A549 (cell line): ENCODE measurements at regions not wholly inside any gene's neighbourhood (a gene's known extent, or its start where the extent isn't known, plus 50 kb on each side); places are given as distances from the start of the nearest gene placed in this dataset.

Experiments
- ATAC-seq, 2 experiments: fragments of 200-7000 bp in 1 of 2; fragments of >200 bp in 1 of 2; cut with Nextera tagmentation in 1 of 2; cut with Tn5 transposase in 1 of 2; 3 replicates each; pipeline versions ENCODE4 v1.8.0 to v1.9.1; 2018 to 2020; ENCODE audit warnings: mild to moderate bottlenecking in 1 of 2, moderate library complexity in 1 of 2
- CTCF ChIA-PET: fragments of 300-600 bp; sonication (Branson Sonifier 250); formaldehyde crosslinking; extraction: SDS; loops from one replicate; lab custom pipeline; 2021; ENCODE audit warnings: antibody characterized with exemption, inconsistent platforms; lab: Yijun Ruan, JAX
- POLR2A ChIA-PET: fragments of 350-600 bp; formaldehyde crosslinking; extraction: SDS; loops from one replicate; lab custom pipeline; 2021; ENCODE audit warnings: antibody characterized with exemption, inconsistent platforms; lab: Yijun Ruan, JAX
- DNase-seq, 2 experiments: peaks; one replicate each; pipeline versions ENCODE4 v3.0.0 to v3.0.0-alpha.2; 2011 to 2016; ENCODE audit warnings: low read depth in 1 of 2, low spot score in 1 of 2
- FAIRE-seq: peaks from 2 replicates; lab custom pipeline; 2011; peaks lifted over from hg19 to GRCh38; lab: Jason Lieb, UNC
- H3K27ac ChIP-seq, 2 experiments: fragments of >200 bp; sonication (Bioruptor Twin); formaldehyde crosslinking; 3 replicates each; pipeline ENCODE4 v1.5.1; 2016 to 2017
- H3K4me1 ChIP-seq: fragments of >200 bp; sonication (Bioruptor Twin); formaldehyde crosslinking; 3 replicates; pipeline ENCODE4 v1.6.1; 2016
- H3K4me2 ChIP-seq: fragments of >200 bp; sonication (Bioruptor Twin); formaldehyde crosslinking; 3 replicates; pipeline ENCODE4 v1.6.1; 2016
- H3K4me3 ChIP-seq: fragments of >200 bp; sonication (Bioruptor Twin); formaldehyde crosslinking; 3 replicates; pipeline ENCODE4 v1.5.1; 2016
- H3K9me3 ChIP-seq: fragments of >200 bp; sonication (Bioruptor Twin); formaldehyde crosslinking; 3 replicates; pipeline ENCODE4 v1.6.1; 2016
- ATOH8 ChIP-seq: fragments of 250-450 bp; sonication (Bioruptor Pico); IDR thresholded peaks from 2 replicates; pipeline ENCODE4 v1.5.0; 2020; ENCODE audit warnings: low read depth, mild to moderate bottlenecking, moderate library complexity
- BHLHE40 ChIP-seq: IDR thresholded peaks from 2 replicates; pipeline ENCODE4 v1.6.1; 2012; ENCODE audit warnings: low read depth, low read length, inconsistent platforms
- CBX2 ChIP-seq: fragments of 200-600 bp; sonication (generic); IDR thresholded peaks from 2 replicates; pipeline ENCODE4 v1.6.1; 2016; ENCODE audit warnings: low read depth, mild to moderate bottlenecking, borderline replicate concordance
- CHD2 ChIP-seq: fragments of 150-350 bp; IDR thresholded peaks from 2 replicates; pipeline ENCODE4 v1.6.1; 2014; ENCODE audit warnings: low read length; ENCODE audit not compliant: partially characterized antibody
- EHF ChIP-seq: fragments of 250-450 bp; sonication (Bioruptor Pico); IDR thresholded peaks from 2 replicates; pipeline ENCODE4 v1.5.0; 2020; ENCODE audit warnings: mild to moderate bottlenecking
- EHMT2 ChIP-seq: fragments of 200-600 bp; sonication (generic); IDR thresholded peaks from 2 replicates; pipeline ENCODE4 v1.6.1; 2016; ENCODE audit warnings: antibody characterized with exemption, low read depth, mild to moderate bottlenecking, moderate library complexity
- EP300 ChIP-seq, 2 experiments: fragments of >200 bp; sonication (Bioruptor Twin); formaldehyde crosslinking; IDR thresholded peaks; 2 replicates in 1 of 2; 3 replicates in 1 of 2; pipeline ENCODE4 v1.6.1; 2016 to 2017
- GATA3 ChIP-seq: IDR thresholded peaks from 2 replicates; pipeline ENCODE4 v1.6.1; 2012; ENCODE audit warnings: borderline replicate concordance
- HDAC2 ChIP-seq: fragments of 200-600 bp; sonication (generic); IDR thresholded peaks from 2 replicates; pipeline ENCODE4 v1.6.1; 2016
- JUN ChIP-seq, 2 experiments: fragments of >200 bp; sonication (Bioruptor Twin); formaldehyde crosslinking; IDR thresholded peaks; 2 replicates in 1 of 2; 3 replicates in 1 of 2; pipeline ENCODE4 v1.6.1; 2016 to 2017
- MAFK ChIP-seq: fragments of 450-650 bp; IDR thresholded peaks from 2 replicates; pipeline ENCODE4 v1.6.1; 2014; ENCODE audit not compliant: partially characterized antibody
- MAZ ChIP-seq: fragments of 150-350 bp; IDR thresholded peaks from 2 replicates; pipeline ENCODE4 v1.6.1; 2014; ENCODE audit warnings: antibody characterized with exemption, low read depth, low read length, borderline replicate concordance
- NFE2L2 ChIP-seq: fragments of 150-350 bp; conservative IDR thresholded peaks from 2 replicates; pipeline ENCODE4 v1.6.1; 2014; ENCODE audit warnings: low read length
- PBX3 ChIP-seq: IDR thresholded peaks from 2 replicates; pipeline ENCODE4 v1.6.1; 2012
- RCOR1 ChIP-seq: fragments of 150-350 bp; IDR thresholded peaks from 2 replicates; pipeline ENCODE4 v1.6.1; 2014; ENCODE audit warnings: antibody characterized with exemption, low read length, low read depth
- RNF2 ChIP-seq: fragments of 200-600 bp; sonication (generic); IDR thresholded peaks from 2 replicates; pipeline ENCODE4 v1.6.1; 2016; ENCODE audit warnings: low read depth, mild to moderate bottlenecking, antibody characterized with exemption, moderate library complexity, borderline replicate concordance
- SMC3 ChIP-seq: fragments of >200 bp; sonication (Bioruptor Twin); formaldehyde crosslinking; IDR thresholded peaks from 3 replicates; pipeline ENCODE4 v1.6.1; 2018; ENCODE audit warnings: inconsistent platforms
- TFCP2L1 ChIP-seq: fragments of 250-450 bp; sonication (Bioruptor Pico); IDR thresholded peaks from 2 replicates; pipeline ENCODE4 v1.5.0; 2021; ENCODE audit warnings: mild to moderate bottlenecking
- ZC3H11A ChIP-seq: fragments of 450-650 bp; IDR thresholded peaks from 2 replicates; pipeline ENCODE4 v1.6.1; 2014; ENCODE audit warnings: antibody characterized with exemption, mild to moderate bottlenecking
- ZFP36 ChIP-seq: fragments of 450-650 bp; IDR thresholded peaks from 2 replicates; pipeline ENCODE4 v1.6.1; 2014; ENCODE audit warnings: borderline replicate concordance; ENCODE audit not compliant: partially characterized antibody
- ZSCAN20 ChIP-seq: fragments of 250-450 bp; sonication (Bioruptor Pico); IDR thresholded peaks from 2 replicates; pipeline ENCODE4 v1.8.0; 2022; ENCODE audit warnings: mild to moderate bottlenecking, moderate library complexity
- WGBS: methylation state at CpG from one replicate; pipeline ENCODE4 v1.1.6; 2017; ENCODE audit errors: missing lambda C conversion rate; 5-methylcytosine and 5-hydroxymethylcytosine counted together

GRCh38 chr2:143968860-143969259 is 551.1 kb downstream of the ZEB2 start:
- FAIRE-seq: no peak
- WGBS: 91% methylated on average over 2 of the region's 2 CpGs

GRCh38 chr2:143968360-143968759 is 551.6 kb downstream of the ZEB2 start:
- WGBS: 50% methylated on average over 4 of the region's 4 CpGs

More at GRCh38 chr2:143968860-143969259, 551.1 kb downstream of the ZEB2 start:
- POLR2A ChIA-PET: no interaction called here
- no peak overlapping the region for H3K4me2 ChIP-seq
- H3K9me3 ChIP-seq: no peaks in the 10 kb centered on the region
- CTCF ChIA-PET: interaction anchor here (1.6 kb wide), 1 partner anchor 16 kb away, joined by 3 read pairs; no protein-coding TSS in a partner anchor
- no peak overlapping the region for H3K27ac ChIP-seq
- ATAC-seq (no peak), DNase-seq (no peak)
- H3K4me1 ChIP-seq: no peaks in the 10 kb centered on the region
- H3K4me3 ChIP-seq: no peak overlapping the region
- TF ChIP-seq CBX2 (no peak), BHLHE40 (no peak), ATOH8 (CRISPR knock-in tag) (no peak), PBX3 (no peak), EP300 (IDR thresholded peaks at IDR 0.05) (no peak), ZC3H11A (no peak), EHMT2 (no peak), RNF2 (no peak), ZFP36 (no peak)

GRCh38 chr2:143965493-143966164 is 554.3 kb downstream of the ZEB2 start:
- POLR2A ChIA-PET: no interaction called here
- ATAC-seq (no peak), FAIRE-seq (no peak), DNase-seq (no peak)
- Histone ChIP-seq H3K4me1 (no peaks in the 10 kb centered on the region), H3K9me3 (no peaks in the 10 kb centered on the region), H3K4me2 (no peak overlapping the region), H3K27ac (no peak overlapping the region), H3K4me3 (no peak overlapping the region)
- WGBS: 75% methylated on average over 4 of the region's 4 CpGs
- CTCF ChIA-PET: no interaction called here
- TF ChIP-seq MAZ: no peak
- no peak for TF ChIP-seq SMC3
- no peak for TF ChIP-seq CBX2
- no peak for TF ChIP-seq EHF (CRISPR knock-in tag)
- no peak for TF ChIP-seq BHLHE40
- TF ChIP-seq RCOR1: no peak
- TF ChIP-seq CHD2: no peak
- no peak for TF ChIP-seq ZSCAN20 (CRISPR knock-in tag)
- TF ChIP-seq NFE2L2: no peak
- no peak for TF ChIP-seq TFCP2L1 (CRISPR knock-in tag)
- no peak for TF ChIP-seq EHMT2
- no peak for TF ChIP-seq HDAC2
- TF ChIP-seq PBX3: no peak
- no peak for TF ChIP-seq MAFK

More at GRCh38 chr2:143968360-143968759, 551.6 kb downstream of the ZEB2 start:
- ChIA-PET CTCF (interaction anchor here (1.6 kb wide), 1 partner anchor 16 kb away, joined by 3 read pairs; no protein-coding TSS in a partner anchor), POLR2A (no interaction called here)
- H3K4me1 ChIP-seq: no peaks in the 10 kb centered on the region
- TF ChIP-seq MAFK: no peak
- no peak for TF ChIP-seq JUN (IDR thresholded peaks at IDR 0.05)
- no peak for TF ChIP-seq GATA3
- TF ChIP-seq EHF (CRISPR knock-in tag): no peak
- TF ChIP-seq, all 56 proteins: peak for 0
- ATAC-seq (no peak), FAIRE-seq (no peak), DNase-seq (no peak)
- Histone ChIP-seq H3K4me2 (no peak overlapping the region), H3K9me3 (no peaks in the 10 kb centered on the region), H3K4me3 (no peak overlapping the region), H3K27ac (no peak overlapping the region)
